Gastrocnemius medialis (tissue), 4 donors: ENCODE measurements at regions not wholly inside any gene's neighbourhood (a gene's known extent, or its start where the extent isn't known, plus 50 kb on each side); places are given as distances from the start of the nearest gene placed in this dataset.

Source experiments
- ATAC-seq, 2 donors: fragments of 150-250 bp; one replicate each; pipeline ENCODE4 v1.9.1; 2016
- DNase-seq, 2 donors: peaks; one replicate each; pipeline ENCODE4 v3.0.0-alpha.2; 2019
- H3K27ac ChIP-seq, 4 donors: fragments of 200-600 bp; sonication (generic); 1 replicate in 1 of 4; 2 replicates in 3 of 4; pipeline ENCODE4 v1.5.1; 2016 to 2018; ENCODE audit warnings: mild to moderate bottlenecking in 2 of 4, moderate library complexity in 1 of 4
- H3K27me3 ChIP-seq, 3 donors: fragments of 200-600 bp; sonication (generic) in 2 of 3; 1 replicate in 1 of 3; 2 replicates in 2 of 3; pipeline versions ENCODE4 v1.5.1 to v1.6.0; 2016 to 2019; ENCODE audit warnings: mild to moderate bottlenecking in 1 of 3, moderate library complexity in 1 of 3
- H3K36me3 ChIP-seq, 2 donors: fragments of 200-600 bp; sonication (generic) in 1 of 2; one replicate each; pipeline ENCODE4 v1.5.1; 2017 to 2018
- H3K4me1 ChIP-seq, 2 donors: fragments of 200-600 bp; sonication (generic) in 1 of 2; one replicate each; pipeline ENCODE4 v1.5.1; 2016 to 2017; ENCODE audit warnings: mild to moderate bottlenecking in 2 of 2
- H3K4me3 ChIP-seq, 4 donors: fragments of 200-600 bp; sonication (generic) in 3 of 4; 1 replicate in 1 of 4; 2 replicates in 3 of 4; pipeline ENCODE4 v1.5.1; 2016 to 2019; ENCODE audit warnings: mild to moderate bottlenecking in 2 of 4
- H3K9me3 ChIP-seq, 3 donors: fragments of 200-600 bp; sonication (generic) in 2 of 3; 1 replicate in 1 of 3; 2 replicates in 2 of 3; pipeline ENCODE4 v1.5.1; 2016 to 2019
- CTCF ChIP-seq, 5 experiments: fragments of 450-650 bp in 3 of 5; fragments of 200-600 bp in 2 of 5; sonication (generic) in 2 of 5; IDR thresholded peaks in 4 of 5; conservative IDR thresholded peaks in 1 of 5; 1 replicate in 4 of 5; 2 replicates in 1 of 5; pipeline ENCODE4 v1.5.1; 2016 to 2019; ENCODE audit warnings: antibody characterized with exemption in 5 of 5, mild to moderate bottlenecking in 3 of 5, moderate library complexity in 3 of 5
- POLR2A ChIP-seq, 2 donors: fragments of 450-650 bp; IDR thresholded peaks; one replicate each; pipeline ENCODE4 v1.6.1; 2017; ENCODE audit warnings: antibody characterized with exemption in 2 of 2, mild to moderate bottlenecking in 2 of 2, moderate library complexity in 2 of 2
- in situ Hi-C, 4 donors: fragments of 200-750 bp; cut with MboI; loops; one replicate each; pipeline versions ENCODE4 v1.15.0 to v1.8.0; 2017; ENCODE audit warnings: low sequenced_read_pairs in 4 of 4
- intact Hi-C: fragments of 100-400 bp; cut with DNase I; formaldehyde crosslinking; loops from one replicate; pipeline ENCODE4 v1.15.1; 2023; ENCODE audit warnings: low total_unique reads

GRCh38 chr10:131431978-131432690 is 120.6 kb upstream of the TCERG1L start:
- ATAC-seq: no peak
- in situ Hi-C loops (no loop called here), intact Hi-C loops (no loop called here)
- Histone ChIP-seq H3K4me3 (no peak overlapping the region), H3K36me3 (no peaks in the 10 kb centered on the region), H3K9me3 (no peaks in the 10 kb centered on the region), H3K27me3 (peaks cover 0 to 25% (median 12%) of the 10 kb centered on the region in 3 donors), H3K27ac (no peak overlapping the region), H3K4me1 (no peaks in the 10 kb centered on the region)
- TF ChIP-seq CTCF (IDR thresholded peaks at IDR 0.05 in 4 of 5, conservative IDR thresholded peaks at IDR 0.05 in 1 of 5): no peak
- TF ChIP-seq POLR2A (IDR thresholded peaks at IDR 0.05): no peak
- no peak for DNase-seq

GRCh38 chr10:131433568-131433967 is 122.0 kb upstream of the TCERG1L start:
- Histone ChIP-seq H3K4me3 (no peak overlapping the region), H3K27ac (no peak overlapping the region), H3K4me1 (no peaks in the 10 kb centered on the region), H3K36me3 (no peaks in the 10 kb centered on the region), H3K27me3 (peaks cover 6 to 24% (median 12%) of the 10 kb centered on the region in 3 donors), H3K9me3 (no peaks in the 10 kb centered on the region)
- intact Hi-C loops (no loop called here), in situ Hi-C loops (no loop called here)
- no peak for ATAC-seq
- no peak for DNase-seq
- no peak for TF ChIP-seq CTCF (IDR thresholded peaks at IDR 0.05 in 4 of 5, conservative IDR thresholded peaks at IDR 0.05 in 1 of 5)
- no peak for TF ChIP-seq POLR2A (IDR thresholded peaks at IDR 0.05)

GRCh38 chr10:131435232-131435631 is 123.7 kb upstream of the TCERG1L start:
- in situ Hi-C loops: no loop called here
- Histone ChIP-seq H3K4me3 (no peak overlapping the region), H3K27ac (no peak overlapping the region), H3K9me3 (no peaks in the 10 kb centered on the region), H3K27me3 (peaks cover 6 to 13% (median 12%) of the 10 kb centered on the region in 3 donors), H3K4me1 (no peaks in the 10 kb centered on the region), H3K36me3 (no peaks in the 10 kb centered on the region)
- intact Hi-C loops: no loop called here
- ATAC-seq: no peak
- no peak for DNase-seq
- TF ChIP-seq CTCF (IDR thresholded peaks at IDR 0.05 in 4 of 5, conservative IDR thresholded peaks at IDR 0.05 in 1 of 5): no peak
- TF ChIP-seq POLR2A (IDR thresholded peaks at IDR 0.05): no peak

GRCh38 chr10:131435760-131436457 is 124.4 kb upstream of the TCERG1L start:
- no peaks in the 10 kb centered on the region for H3K9me3 ChIP-seq
- in situ Hi-C loops: no loop called here
- H3K4me3 ChIP-seq: no peak overlapping the region
- no peaks in the 10 kb centered on the region for H3K36me3 ChIP-seq
- no peaks in the 10 kb centered on the region for H3K4me1 ChIP-seq
- peaks cover 5 to 8% (median 6%) of the 10 kb centered on the region in 3 donors for H3K27me3 ChIP-seq
- H3K27ac ChIP-seq: no peak overlapping the region
- intact Hi-C loops: no loop called here
- TF ChIP-seq POLR2A (IDR thresholded peaks at IDR 0.05): no peak
- no peak for TF ChIP-seq CTCF (IDR thresholded peaks at IDR 0.05 in 4 of 5, conservative IDR thresholded peaks at IDR 0.05 in 1 of 5)
- DNase-seq (no peak), ATAC-seq (no peak)
